Stimulated activated CD8-positive, alpha-beta memory T cell treated with anti-CD3 and anti-CD28 coated beads, Interleukin-7, amount 100 ng/mL, for 24 hours (primary cell): ENCODE measurements at regions not wholly inside any gene's neighbourhood (a gene's known extent, or its start where the extent isn't known, plus 50 kb on each side); places are given as distances from the start of the nearest gene placed in this dataset.

ENCODE experiments used
- DNase-seq: peaks from one replicate; pipeline ENCODE4 v3.0.0-alpha.2; 2020; ENCODE audit warnings: low read depth

GRCh38 chr11:70703141-70704064 lies 305.1 kb downstream of the CTTN start:
- no peak for DNase-seq

GRCh38 chr11:70705097-70705496 lies 306.8 kb downstream of the CTTN start:
- DNase-seq: no peak

- DNase-seq: no peak
These were observed 307.6 kb downstream of the CTTN start for GRCh38 chr11:70705930-70706329.

GRCh38 chr11:70707821-70708220 lies 309.5 kb downstream of the CTTN start:
- no peak for DNase-seq

- no peak for DNase-seq
These were observed 311.3 kb downstream of the CTTN start for GRCh38 chr11:70709596-70709995.

- no peak for DNase-seq
These were observed 311.9 kb downstream of the CTTN start for GRCh38 chr11:70710192-70710591.

- no peak for DNase-seq
These were observed 312.3 kb downstream of the CTTN start for GRCh38 chr11:70710601-70711000.

DNA sequence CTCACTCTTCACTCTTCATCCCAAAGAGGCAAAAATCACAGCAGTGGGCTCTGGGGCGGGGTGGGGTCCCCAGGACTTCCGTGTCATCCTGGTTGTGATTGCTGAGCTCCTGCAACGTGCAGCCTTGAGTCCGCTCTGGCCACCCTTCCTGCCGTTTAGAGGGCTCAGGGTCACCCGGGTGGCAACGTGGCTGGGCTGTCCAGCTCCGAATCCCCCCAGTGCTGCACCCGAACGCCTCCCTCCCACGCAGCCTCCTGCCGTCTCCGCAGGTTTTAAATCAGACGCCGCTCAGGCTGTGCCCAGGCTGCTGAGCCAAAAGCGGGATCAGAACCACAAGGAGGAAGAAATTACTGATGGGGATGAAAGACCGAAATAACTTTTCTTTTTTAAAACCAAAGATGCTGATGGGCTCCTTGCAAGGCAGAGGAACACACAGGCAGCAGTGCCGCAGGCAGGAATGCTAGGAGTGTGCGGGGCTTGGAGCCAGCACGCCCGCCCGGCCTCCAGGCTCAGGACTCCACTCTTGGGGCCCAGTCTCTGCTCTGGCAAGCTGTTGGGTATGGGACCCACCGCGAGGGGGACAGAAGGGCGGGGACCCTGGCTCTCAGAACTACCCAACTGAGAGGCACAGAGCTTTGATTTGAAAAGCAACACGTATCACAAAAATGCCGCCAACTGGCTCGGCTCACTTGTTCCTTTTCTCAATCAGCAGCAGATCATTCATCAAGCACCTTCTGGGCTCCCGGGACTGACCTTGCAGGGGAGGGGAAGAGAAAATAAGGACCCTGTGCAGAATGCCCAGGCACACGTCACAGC lies 313.0 kb downstream of the CTTN start:
- DNase-seq: no peak

GRCh38 chr11:70711911-70712185 lies 313.5 kb downstream of the CTTN start:
- DNase-seq: no peak

GRCh38 chr11:70712471-70712870 lies 314.1 kb downstream of the CTTN start:
- DNase-seq: no peak

GRCh38 chr11:70713086-70713835 lies 314.9 kb downstream of the CTTN start:
- DNase-seq: no peak

DNA sequence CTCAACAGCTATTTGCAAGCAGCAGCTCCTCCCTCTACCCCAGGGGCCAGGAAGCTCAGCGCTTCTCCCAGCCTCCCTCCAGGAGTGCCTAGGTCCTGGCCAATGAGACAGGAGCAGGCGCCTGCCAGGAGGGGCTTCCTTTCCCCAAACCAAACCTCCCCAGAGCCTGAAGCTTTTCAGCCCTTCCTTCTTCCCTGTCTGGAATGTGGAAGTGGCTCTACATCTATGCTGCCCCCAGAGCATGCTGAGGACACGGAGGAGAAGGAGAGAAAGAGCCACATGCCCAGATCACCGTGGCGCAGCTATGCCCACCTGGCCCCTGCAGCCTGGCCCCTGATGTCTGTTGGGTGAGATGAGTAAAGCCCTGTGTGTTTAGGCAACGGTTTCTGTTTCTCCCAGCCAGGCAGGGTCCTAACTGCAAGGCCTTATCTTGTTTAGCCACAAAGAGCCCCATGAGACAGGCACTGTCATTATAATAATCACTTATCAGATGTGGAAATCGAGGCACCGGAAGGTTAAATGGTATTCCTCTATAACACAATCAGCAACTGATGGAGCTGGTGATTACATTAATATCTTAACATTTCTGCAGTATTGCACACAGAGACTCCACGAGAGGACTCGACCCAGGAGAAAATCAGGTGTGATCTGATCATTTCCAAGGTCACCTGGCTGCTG lies 315.8 kb downstream of the CTTN start:
- no peak for DNase-seq

DNA sequence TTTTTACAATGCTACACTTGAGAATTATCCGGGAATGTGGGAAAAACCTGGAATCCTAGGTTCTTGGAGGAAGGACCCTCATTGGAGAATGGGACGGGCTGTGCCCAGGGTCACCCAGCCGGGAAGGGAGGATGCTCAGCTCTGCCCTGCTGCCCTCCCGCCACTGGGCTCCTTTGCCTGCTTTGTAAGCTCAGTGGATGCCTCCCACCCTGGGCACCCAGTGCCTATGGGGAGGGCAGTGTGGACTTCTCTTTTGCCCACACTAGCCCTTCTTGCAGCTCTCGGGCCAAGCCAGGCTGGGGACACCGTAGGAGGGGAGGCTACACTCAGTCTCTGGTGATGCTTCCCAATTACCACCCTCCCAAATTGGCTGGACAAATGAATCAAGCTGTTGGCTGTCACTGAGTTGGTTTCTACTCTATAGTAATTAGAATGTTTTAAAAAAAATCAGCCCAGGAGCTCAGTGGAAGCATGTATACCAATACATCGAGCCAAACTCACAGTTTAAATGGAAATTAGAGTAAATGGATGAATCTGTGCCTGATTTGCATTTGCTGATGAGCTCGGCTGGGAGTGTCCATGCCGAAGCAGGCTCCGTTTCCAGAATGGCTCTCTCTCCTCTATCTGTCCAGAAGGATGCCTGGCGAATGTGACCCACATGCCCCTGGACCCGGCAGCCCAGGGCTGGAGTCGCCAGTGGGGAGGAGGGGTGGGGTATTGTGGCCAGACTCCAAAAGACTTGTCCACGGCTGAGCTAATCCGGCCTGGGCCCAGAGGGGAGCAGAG lies 317.0 kb downstream of the CTTN start:
- DNase-seq: no peak

DNA sequence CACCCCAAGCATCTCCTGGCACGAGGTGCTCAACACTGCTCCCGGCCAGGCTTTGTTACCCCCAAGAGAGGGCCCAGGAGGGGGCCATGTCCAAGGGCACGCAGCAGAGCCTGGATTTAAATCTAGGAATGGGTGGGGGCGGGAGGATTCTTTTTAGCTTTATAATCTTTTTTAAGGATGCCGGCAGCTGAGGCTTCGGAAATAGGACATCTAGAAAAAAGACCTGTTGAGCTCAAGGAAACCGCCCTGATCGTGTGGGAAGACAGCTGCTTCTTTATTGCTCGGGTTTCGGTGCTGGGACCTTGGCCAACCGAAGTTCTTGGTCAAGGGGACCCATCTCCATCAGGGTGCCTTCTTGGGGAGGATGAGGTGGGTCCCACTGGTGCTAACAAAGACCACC lies 317.9 kb downstream of the CTTN start:
- DNase-seq: no peak

- no peak for DNase-seq
These were observed 318.9 kb downstream of the CTTN start for GRCh38 chr11:70716986-70717775.

DNA sequence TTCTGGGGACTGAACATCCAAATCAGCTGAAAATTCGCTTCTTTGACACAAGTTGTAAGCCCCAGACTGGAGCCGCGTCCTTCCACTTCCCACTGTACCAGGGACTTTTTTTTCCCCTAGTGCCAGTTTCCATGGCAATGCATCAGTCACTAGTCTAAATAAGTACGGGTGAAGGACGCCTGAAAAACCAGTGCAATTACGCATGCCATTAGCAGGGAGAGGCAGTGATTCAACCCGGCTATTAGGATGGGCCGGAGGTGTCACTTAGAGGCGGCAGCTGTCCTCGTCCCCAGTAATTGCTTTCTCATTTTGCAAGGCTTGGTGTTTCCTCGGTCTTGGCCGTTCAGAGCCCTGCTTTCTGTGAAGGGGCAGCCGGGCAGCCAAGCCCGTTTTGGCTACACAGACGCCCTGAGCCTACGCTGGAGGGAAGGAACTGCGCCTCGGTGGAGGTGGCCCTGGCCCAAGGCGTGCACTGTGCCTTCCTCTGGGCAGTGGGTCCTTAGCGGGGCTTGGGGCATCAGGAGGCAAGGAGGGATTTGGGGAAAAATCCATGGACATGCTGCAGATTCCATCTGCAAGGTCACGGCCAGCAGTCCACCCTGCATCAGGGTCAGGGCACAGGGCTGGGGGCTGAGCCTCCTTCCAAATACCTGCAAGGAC lies 319.7 kb downstream of the CTTN start:
- DNase-seq: no peak

GRCh38 chr11:70719516-70719915 lies 321.2 kb downstream of the CTTN start:
- no peak for DNase-seq

DNA sequence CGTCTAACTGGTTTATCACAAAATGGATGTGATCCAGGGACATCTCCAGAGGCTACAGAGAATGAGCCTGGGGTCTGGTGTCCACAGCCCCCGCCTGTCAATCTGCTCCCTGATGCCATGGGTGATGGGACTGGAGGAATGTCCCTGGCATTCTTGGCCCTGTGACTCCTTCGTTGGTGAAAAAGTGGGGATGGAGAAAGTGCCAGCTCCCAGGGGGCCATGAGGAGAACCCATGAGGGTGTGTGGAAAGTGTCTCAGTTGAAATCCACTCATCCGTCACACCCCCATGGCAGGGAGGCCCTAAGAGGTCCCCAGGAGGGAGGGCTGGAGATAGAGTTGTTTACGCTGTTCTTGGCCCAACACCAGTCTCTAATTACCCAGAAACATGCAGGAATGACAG lies 322.0 kb downstream of the CTTN start:
- DNase-seq: no peak

- DNase-seq: no peak
These were observed 322.7 kb downstream of the CTTN start for GRCh38 chr11:70721006-70721405.

DNA sequence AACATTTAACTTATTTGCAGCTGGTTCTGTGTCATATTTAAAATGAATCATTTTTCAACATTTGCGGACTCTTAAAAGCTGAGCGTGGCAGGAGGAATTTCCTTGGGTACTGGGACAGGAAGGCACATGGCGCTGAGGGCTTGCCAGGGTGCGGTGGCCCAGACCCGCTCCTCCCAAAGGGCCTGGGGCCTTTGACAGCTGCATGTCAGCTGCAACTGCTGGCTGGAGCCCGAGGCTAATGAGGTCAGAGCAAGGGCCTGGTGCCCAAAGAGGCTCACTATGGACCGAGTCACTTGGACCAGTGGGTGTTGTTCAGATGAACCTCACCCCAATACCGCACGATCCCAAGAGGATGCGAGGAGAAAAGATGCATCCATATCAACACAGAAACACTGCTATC lies 326.9 kb downstream of the CTTN start:
- no peak for DNase-seq
